ENCODE measurements at regions not wholly inside any gene's neighbourhood (a gene's known extent, or its start where the extent isn't known, plus 50 kb on each side); places are given as distances from the start of the nearest gene placed in this dataset.

- TF ChIP-seq CTCF (IDR thresholded peaks at IDR 0.05; ENCODE audit: low read depth, low read length, missing control alignments) = no peak
- H3K4me3 ChIP-seq (replicated peaks; ENCODE audit: low read depth, low read length) = no peak overlapping the region
- DNase-seq (ENCODE audit: extremely low read depth, low read depth) = no peak
These were observed 161.7 kb downstream of the IRF8 start for GRCh38 chr16:86060381-86061317.

- DNase-seq (ENCODE audit: extremely low read depth, low read depth) = no peak
- no peak overlapping the region for H3K4me3 ChIP-seq (replicated peaks; ENCODE audit: low read depth, low read length)
- TF ChIP-seq CTCF (IDR thresholded peaks at IDR 0.05; ENCODE audit: low read depth, low read length, missing control alignments) = no peak
These were observed 162.3 kb downstream of the IRF8 start for GRCh38 chr16:86061318-86061695.

DNA sequence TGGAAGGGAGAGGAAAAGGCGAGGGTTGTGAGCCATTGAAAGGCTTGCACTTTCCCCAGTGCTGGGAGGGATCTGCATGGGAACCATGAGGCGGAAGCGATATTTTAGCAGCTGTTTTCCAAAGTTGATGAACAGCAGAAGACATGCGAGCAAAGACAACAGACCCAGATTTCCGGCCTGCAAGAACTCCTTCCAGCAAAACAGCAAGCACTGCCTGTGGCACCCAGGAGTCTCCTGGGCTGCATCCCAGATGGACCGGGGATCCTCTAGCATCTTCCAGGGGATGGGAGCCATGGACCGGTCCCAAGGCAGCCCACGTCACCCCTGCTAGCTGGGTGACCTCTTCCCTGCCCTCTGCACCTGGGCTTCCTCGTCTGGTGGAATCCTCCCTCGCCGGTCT, 162.8 kb downstream of the IRF8 start:
- H3K4me3 ChIP-seq (replicated peaks; ENCODE audit: low read depth, low read length) = no peak overlapping the region
- no peak for TF ChIP-seq CTCF (IDR thresholded peaks at IDR 0.05; ENCODE audit: low read depth, low read length, missing control alignments)
- no peak for DNase-seq (ENCODE audit: extremely low read depth, low read depth)

DNA sequence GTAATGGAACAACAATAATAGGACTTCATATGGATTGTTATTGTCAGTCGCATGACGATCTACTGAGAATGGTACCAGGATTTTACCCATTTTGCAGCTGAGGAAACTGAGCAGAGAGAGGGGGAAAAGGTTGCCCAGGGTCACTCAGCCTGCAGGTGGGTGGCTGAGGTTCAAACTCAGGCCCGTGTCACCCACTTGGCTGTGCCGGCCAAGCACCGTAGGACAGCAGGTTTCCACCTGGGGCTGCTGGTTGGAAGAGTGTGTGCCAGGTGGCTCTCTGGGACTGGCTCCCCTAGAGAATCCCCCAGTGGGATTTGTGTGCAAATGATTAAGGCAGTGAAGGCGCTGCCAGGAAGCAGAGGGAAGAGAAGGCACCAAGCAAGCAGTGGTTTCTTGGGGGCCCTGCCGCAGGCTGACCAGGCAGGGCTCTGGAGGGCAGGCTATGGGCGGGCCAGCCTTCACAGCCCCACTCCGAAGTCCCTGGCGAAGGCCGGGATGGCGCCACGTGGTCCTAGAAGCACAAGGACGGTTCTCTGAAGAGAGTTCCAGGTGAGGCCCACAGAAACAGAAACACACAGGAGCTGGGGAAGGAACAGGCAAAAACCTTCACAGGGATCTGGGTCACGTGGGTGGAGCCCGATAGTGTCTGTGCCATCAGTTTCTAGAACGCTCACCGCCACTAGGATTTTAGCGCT, 163.5 kb downstream of the IRF8 start:
- no peak overlapping the region for H3K4me3 ChIP-seq (replicated peaks; ENCODE audit: low read depth, low read length)
- TF ChIP-seq CTCF (IDR thresholded peaks at IDR 0.05; ENCODE audit: low read depth, low read length, missing control alignments) = no peak
- no peak for DNase-seq (ENCODE audit: extremely low read depth, low read depth)

GRCh38 chr16:86063760-86064405, 164.9 kb downstream of the IRF8 start:
- no peak for DNase-seq (ENCODE audit: extremely low read depth, low read depth)

More at GRCh38 chr16:86063760-86064405, 164.9 kb downstream of the IRF8 start:
- H3K4me3 ChIP-seq (replicated peaks; ENCODE audit: low read depth, low read length) = no peak overlapping the region
- no peak for TF ChIP-seq CTCF (IDR thresholded peaks at IDR 0.05; ENCODE audit: low read depth, low read length, missing control alignments)
